Retina (tissue), 1 donor: ENCODE measurements at regions not wholly inside any gene's neighbourhood (a gene's known extent, or its start where the extent isn't known, plus 50 kb on each side); places are given as distances from the start of the nearest gene placed in this dataset.

Source experiments
- DNase-seq: peaks from one replicate; pipeline ENCODE4 v3.0.0-alpha.2; 2016

DNA sequence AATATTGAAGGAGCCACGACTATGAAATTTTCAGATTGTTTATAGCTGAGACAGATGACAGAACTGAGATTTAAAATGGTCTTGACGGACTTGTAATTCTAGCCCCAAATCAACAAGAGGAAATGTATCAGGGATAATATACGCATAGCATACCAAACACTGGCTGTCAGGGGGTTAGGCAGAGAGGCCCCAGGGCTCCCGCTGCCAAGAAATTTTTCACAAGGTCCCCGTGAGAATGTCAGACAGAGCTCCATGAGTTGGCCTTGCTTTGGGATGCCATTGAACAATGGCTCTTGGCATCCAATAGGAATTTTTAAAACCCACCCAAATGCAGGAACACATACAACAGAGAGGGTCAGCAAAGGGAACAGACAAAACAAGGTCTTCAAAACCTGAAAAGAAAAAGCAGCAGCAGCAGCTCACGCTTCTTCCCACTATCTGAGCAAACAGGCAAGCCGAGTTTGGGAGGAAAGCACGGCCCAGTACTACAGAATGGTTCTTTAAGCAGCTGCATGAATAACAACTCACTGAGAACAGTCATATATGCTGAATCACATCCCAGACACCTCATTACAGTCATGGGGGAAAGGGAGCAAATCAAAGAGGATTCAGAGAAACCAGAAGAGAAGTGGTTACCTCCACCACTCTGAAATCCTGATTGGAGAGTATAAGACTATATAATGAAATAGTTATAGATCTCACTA lies 445.6 kb downstream of the RND3 start:
- DNase-seq = no peak

DNA sequence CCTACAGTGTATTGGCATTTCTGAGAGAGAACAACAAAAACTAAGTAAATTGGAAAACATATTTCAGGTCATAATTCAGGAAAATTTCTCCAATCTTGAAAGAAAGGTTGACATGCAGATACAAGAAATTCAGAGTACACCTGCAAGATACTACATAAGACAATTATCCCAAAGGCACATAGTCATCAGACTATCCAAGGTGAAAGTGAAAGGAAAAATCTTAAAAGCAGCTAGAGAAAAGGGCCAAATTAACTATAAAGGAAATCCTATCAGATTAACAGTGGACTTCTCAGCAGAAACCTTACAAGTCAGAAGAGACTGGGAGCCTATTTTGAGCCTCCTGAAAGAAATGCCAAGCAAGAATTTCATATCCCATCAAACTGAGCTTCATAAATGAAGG lies 449.0 kb upstream of the MMADHC start:
- DNase-seq = no peak

DNA sequence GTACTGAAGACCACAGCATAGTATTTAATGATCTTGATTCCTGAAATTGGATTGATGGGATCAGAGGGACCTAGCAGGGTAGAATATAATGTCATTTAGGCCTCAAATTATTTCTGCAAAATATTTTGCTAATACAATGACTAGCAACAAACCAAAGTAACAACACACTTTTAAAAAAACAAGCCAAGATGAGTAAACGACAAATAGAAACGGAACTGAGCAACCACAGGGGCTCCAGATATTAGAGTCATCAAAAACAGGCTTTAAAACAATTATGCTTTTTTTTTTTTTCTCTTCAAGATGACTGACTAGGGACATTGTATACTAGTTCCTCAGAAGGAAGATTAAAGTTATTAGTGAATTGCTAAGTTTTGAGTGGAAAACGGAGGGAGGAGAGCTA lies 447.1 kb upstream of the MMADHC start:
- DNase-seq = no peak

DNA sequence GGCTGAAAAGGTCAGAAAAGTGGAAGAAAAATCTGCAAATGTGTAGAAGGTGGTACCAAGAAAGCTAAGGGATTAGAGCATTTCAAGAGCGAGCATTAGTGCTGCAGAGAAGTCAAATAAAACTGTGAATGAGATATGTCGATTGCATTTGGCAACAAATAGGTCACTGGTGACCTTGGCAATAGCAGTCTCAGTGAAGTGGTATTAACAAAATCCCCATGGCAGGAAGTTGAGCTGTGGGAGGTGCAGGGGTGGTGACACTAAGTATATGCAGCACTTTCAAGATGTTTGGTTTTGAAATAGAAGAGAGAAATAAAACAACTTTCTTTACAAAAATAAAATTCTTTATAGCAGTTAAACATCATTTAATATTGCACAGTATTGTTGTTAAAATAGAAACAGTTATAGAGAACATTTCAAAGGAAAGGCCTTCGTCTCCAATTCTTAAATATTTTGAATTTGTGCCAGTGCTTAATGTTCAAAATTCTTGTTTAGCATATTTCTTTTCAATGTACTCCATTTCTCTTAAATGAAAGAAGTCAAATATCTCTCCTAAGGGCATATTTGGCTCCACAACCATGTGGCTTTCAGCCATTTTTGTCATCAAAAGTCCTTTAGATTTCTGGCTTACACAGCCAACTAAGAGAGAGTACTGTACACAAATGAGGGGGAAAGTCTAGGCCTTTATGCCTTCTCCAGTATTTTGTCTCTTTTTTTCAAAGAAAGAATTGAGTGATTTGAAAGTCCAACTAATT lies 443.0 kb upstream of the MMADHC start:
- DNase-seq = no peak

DNA sequence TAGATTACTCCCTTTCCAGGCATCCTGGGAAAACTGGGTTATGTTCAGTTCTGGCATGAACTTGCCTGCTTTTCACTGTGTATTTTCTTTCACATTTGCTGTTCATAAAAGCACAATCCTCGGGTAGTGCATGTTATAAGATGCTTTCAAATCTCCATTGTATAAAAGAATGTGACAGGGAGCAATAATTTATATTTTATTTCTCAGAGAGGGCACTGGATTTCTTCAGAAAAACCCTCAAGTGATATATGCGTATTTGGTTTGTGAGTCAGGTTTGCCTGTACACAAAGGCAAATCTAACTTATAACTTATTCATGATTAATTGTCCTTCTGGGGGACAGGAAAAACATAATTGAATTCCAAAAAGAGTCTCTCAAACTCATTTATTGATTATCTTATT lies 440.7 kb upstream of the MMADHC start:
- no peak for DNase-seq

DNA sequence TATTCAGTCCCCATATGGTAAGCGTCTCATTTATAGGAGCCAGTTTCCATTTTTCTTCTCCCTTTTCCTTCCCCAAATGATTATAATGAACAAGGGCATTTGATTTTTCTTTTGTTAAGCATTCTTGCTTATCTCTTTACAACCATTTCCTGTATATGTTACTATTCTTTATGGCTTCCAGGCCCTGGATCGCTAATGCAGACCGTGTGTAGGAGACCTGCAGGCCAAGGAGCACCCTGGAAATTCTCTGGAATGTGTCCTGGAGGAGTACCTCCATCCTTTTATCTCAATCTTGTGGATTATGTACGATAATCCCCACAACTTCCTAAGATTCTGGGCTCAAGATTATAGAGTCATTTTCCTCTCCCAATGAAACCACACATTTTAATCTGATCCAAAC lies 439.6 kb upstream of the MMADHC start:
- no peak for DNase-seq

DNA sequence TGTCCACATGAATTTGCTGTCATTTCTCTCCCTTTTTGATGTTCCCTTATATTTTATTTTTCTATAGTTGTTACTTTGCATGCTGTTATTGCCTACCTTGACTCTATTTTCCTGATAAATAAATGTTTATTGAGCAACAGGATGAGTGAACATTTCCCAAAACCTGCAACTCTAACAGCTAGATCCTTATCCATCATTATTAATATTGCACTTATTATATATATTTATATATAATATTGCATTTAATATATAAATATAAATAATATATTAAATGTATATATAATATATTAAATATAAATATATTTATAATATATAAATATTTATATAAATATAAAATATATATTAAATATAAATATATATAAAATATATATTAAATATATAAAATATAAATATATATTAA lies 436.1 kb upstream of the MMADHC start:
- no peak for DNase-seq

DNA sequence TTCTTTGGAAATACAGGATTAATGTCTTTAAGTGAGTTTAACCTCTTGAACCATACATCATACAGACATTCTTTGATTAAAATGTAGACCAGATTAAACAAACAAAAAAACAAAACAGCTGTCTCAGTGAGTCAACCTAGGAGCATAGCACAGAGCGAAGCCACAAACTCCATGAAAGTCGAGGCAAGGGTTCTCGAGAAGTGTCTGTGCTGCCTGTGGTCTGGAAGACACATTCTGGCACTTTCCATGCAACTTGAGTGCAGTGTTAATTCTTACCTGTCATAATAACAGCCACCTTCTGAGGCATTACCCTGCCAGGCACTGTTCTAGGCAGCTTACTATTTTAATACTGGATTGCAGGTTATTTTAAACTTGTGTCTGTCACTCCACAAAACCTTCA lies 435.5 kb upstream of the MMADHC start:
- DNase-seq = no peak

DNA sequence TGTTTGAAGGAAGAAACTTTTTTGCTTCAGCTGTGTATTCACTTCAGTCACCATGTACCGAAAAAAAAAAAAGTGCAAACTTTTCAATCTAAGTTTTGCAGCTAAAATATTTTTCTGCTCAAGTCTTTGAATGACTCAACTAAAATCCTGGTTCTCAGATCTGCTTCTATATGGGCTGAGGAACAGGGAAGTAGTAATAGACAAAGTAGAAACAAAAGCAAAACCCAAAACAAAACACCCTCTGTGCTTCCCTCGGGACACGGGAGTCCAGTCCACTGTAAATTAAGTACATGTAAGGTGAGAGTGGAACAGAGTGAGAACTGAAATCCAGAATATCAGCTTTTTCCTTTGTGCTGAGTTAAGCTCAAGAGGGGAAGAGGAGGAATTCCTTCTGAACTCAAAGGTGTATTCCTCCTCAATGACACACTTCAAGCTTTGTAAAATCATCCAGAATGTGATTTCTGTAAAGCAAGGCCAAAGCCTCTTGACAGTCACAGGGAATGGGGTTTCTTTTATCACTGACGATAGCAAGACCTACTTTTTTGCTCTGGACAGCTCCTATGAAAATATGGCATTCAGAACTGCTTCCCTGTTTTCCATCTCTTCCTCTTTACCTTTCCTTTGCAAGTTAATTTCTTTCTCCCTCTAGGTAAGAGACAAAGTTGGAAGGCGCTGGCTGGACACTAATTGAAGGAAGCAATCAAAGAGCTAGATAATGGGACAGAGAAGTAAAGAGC lies 433.5 kb upstream of the MMADHC start:
- DNase-seq = no peak

DNA sequence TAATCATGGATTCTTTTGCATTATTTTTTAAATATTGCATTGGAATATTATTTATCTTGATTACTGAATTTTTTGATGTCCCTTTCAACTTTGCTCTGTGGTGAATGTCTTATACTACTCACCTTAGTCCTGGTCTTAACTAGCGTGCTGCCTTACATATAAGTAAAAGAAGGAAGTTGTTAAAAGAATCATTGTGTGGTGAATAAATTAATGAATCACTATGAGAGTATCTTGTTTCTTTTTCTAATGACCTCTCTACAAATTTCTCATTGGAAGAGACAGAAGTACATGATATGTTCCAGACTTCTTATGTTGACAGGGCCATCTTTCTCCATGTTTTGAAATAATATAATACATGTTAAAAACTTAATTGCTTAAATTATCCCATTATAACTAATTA lies 432.6 kb upstream of the MMADHC start:
- no peak for DNase-seq

DNA sequence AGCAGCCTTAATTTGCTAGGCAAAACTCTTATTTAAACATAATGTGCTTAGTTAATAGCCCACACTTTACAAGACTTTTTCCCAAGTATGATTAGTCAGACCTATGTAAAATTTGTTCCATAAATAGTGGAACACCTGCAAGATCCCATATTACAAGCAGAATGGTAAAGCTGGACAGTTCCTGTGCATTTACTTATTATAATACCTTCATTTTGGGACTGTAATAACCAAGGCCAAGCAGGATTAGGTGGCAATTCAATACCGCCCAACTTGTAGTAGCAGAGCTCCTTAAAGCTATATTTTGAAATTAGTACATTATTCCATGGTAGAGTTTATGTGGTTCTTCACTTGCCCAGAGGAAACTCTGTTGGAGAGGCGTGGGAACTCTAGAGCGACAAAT lies 431.5 kb upstream of the MMADHC start:
- DNase-seq = no peak

DNA sequence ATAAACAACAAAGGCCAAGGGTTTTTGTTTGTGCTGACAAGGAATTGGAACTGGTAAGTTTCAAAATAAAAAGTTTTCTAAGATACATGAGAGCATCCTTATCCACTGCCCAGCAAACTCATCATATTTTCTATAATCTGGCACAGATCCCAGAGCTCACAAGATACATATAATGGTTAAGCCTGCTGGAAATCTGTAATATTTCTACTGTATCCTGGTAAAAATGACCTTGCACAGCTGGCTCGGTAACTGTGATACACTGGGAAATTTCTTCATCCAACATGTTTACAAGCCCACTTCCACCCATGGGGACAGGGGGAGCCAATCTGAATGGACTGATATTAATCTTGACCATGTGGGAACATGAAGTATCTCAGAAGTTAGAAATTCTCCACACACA lies 425.4 kb upstream of the MMADHC start:
- peak; percentile 38 for DNase-seq

DNA sequence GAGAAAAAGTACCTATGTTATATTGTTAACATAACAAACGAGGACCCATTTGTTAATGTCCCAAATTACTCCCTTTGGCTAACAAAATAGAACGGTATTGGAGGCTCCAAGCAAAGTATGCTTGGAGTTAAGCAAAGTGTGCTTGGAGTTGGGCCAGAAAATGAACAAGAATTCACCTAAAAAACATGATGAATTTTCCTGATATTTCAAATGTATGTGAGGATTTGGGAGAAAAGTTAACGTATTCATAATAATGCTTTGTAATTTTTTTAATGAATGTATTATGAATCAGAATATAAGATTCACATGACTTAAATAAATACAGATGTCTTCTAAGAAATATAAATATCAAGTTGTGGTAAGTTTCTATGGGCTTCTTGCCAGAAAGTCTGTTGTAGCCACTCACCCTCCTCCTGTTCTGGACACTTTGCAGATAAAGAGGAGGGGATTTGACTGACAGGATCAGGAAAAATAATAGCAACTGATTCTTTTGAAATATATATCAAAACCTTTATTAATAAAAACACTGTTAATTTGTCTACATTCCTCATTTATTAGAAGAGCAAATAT lies 423.7 kb upstream of the MMADHC start:
- DNase-seq = no peak

DNA sequence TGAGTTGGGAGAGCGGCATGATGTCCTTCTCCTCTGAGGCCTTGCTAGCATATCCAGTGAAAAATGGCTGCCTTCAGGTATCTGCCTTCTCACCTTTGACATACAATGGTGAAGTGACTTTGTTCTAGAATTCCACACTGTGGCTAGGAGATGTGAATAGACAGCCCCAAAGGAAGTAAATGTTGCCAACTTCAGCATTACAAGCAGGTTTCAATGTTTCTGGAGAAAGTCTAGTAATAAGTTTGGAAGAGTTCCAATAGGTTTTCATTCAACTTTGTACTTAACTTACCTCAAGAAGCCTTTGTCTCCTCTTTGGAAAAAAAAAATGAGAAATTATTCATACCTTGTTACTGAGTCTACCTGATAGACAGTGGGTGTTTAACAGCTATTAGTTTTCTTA lies 421.3 kb upstream of the MMADHC start:
- no peak for DNase-seq

DNA sequence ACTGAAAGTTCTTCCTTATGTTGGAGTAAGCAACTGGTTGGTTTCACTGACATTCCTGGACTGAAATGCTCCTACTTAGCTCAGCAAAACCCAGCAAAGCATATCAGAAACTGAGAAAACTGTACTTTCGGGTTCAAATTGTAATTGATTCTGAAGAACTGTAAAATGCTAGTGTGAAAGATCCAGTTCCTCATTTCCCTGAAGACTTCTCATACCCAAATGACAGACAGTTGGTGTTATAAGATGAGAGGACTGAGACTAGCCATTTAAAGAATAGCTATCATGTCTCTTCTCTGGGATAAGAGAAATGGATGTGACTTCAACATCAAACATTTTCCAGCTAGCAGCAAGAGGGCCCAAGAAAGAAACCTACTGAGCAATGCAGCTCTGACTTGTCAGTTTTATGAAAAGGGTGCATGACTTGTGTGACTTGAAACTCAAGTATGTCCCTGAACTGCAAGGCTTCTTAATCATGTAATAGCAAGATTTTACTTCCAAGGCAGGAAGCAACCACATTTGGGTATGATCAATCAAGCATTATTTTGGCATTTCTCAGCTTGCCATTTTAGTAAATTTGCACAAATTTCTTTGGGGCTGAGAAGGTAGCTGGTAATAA lies 420.3 kb upstream of the MMADHC start:
- DNase-seq = no peak

DNA sequence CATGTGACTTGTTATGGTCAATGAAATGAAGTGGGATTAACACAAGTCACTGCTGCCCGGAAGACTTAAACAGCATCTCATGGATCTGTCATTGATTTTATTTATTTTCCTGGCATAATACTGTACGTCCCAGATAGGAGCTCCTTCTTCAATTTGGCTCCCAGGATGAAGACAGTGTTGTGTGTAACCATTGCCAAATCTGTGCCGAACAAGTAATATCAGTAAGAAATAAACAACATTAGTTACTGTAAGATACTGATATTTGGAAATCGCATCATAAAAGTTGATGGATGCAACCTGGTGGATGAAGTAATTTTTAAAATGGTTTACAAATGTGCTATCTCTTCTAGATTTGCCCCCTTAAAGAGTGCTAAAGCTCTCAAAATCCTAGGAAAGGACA lies 419.0 kb upstream of the MMADHC start:
- no peak for DNase-seq

DNA sequence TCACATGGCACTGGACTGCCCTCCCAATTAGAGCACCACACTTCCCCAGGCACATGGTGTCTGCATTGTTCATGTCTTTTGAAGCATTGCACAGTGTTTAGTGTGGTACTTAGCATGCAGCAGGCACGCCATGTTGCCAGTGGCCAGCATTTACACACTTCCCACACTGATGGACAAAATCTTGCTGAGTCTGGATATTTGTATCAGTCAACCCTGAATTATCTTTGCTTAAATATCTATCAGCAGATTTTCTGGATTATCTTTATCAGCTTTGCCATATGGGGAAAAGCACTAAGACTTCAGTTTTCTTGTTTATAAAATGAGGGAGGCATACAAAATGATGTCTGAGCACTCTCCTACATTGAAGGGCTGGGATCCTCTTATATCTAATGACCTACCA lies 416.0 kb upstream of the MMADHC start:
- no peak for DNase-seq

DNA sequence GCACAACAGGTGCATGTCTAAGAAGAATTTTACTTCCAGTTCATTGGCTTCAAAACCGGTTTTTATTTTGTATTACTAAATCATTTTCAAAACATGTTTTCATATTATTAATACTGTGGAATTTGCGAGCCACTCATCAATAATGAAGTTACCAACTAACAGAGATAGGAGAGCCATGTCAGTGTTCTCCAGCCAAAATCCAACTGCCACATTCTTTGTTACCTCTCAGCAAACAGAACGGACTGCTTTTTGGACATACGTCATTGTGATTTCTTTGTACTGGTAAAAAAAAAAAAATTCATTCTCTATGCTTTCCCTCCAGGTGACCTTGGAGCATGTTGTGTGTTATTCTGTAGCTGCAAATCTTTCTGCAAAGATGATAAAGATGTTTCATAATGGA lies 414.2 kb upstream of the MMADHC start:
- no peak for DNase-seq

DNA sequence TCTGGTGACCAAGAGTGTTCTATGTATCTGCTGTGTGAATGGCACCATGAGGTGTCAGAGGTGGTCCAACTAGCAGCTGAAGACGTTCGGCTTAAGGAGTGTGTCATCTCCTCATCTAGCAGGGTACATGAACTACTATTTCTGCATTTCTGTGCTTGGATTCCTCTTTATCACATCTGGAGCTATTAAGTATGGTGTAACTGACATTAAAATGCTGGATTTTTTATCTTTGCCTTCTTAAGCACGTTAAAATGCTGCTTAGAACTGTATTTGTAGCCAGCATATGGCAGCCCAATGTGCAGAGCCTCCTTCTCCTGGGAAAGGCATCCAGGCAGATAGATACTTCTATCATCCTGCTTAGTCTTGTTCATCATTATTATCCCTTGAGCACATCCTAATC lies 409.3 kb upstream of the MMADHC start:
- no peak for DNase-seq

DNA sequence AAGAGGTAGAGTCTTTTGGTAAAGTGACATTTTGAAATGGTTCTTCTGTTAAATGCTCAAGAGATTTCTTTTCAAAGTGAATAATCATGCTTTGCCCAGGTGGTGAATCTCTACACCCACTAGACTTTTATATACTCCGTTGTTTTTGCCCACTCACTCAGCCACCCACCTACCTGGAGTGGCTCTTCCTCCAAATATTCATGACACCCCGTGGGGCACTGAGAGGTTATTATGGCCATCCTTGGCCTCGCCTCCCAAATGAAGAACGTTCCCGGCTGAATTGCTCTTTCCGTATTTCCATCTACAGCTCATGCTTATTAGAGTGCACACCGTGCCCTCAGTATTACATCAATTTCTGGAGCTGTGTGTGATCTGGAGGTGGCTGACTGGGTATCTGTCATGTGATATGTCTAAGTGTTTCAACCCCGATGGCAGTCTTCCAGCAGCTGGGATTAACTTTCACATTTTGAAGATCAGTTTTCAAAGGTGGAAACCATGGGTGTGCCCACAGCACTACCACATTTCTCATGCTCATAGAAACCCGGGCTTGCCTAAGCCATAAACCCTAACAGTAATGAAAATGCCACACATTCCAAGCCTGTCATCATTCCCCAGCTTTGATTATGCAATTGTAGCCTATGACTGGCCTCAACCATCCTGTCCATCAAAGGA lies 406.6 kb upstream of the MMADHC start:
- no peak for DNase-seq

DNA sequence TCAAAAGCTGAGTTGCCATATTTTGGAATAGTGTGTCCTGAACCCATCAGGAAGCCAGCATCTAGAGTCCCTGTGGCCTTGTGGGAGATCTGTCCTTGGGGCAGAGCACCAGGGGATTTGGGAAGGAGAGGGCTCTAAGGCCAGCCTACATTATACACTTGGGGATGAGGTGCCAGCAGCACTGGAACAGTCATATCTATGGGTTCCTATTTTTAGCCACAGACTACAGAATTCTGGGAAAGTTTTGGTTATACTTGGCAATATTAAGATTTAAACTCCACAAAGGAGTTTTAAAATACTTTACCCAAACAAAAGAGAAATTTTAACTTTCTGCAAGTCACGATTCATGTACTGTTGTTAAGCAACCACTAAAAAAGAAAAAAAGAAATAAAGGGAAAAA lies 405.7 kb upstream of the MMADHC start:
- no peak for DNase-seq

DNA sequence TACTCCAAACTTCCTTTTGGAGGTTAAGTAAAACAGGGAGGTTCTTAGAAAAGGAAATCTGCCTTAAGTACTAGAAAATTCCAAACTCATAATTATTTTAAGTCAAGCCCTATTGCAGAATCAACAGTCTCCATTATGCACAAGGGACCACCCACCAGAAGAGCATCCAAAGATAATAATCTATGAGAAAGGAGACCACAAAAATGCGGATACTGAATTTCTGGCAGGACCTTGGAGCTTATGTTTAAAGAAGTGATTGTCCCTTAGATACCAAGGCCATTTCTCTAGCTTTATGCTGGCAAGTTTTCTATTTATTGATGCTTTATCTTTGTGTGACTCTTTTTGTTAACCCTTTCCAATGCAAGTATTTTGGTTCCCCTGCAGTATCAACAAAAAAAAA lies 404.0 kb upstream of the MMADHC start:
- no peak for DNase-seq

DNA sequence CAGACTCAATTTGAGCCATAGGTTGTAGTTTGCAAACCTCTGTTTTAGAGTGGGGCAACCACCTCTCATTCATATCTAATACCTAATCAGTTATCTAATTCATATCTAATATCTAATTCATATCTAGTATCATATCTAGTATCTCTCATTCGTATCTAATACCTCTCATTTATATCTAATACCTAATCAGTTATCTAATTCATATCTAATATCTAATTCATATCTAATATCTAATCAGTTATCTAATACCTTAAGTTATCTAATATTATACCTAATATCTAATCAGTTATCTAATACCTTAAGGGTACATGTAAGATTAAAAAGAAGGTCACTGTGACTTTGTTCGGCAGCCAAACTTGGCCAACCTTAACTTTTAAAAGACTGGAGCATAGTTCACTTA lies 403.4 kb upstream of the MMADHC start:
- DNase-seq = no peak
